IMR-90 (cell line): ENCODE measurements at regions not wholly inside any gene's neighbourhood (a gene's known extent, or its start where the extent isn't known, plus 50 kb on each side); places are given as distances from the start of the nearest gene placed in this dataset.
"Not testable (repeated sequence)": the region's sequence is repeated elsewhere in the genome, so short reads cannot be mapped to it uniquely, and the experiment has no call there.

ENCODE experiments used
- ATAC-seq: fragments of 200-7000 bp; cut with Tn5 transposase; 2 replicates; pipeline ENCODE4 v1.9.1; 2020; ENCODE audit warnings: low read depth, mild to moderate bottlenecking, moderate library complexity
- BruUV-seq: library from RNA; stranded (reverse); fragments of 400-500 nt; replicated peaks from 2 replicates; lab custom pipeline; 2021; lab: Mats Ljungman, UMichigan
- CTCF ChIA-PET: fragments of 300-600 bp; formaldehyde crosslinking; extraction: SDS; loops from one replicate; lab custom pipeline; 2021; ENCODE audit warnings: antibody characterized with exemption; lab: Yijun Ruan, JAX
- POLR2A ChIA-PET: fragments of 300-600 bp; sonication (Branson Sonifier 250); formaldehyde crosslinking; loops from one replicate; lab custom pipeline; 2022; ENCODE audit warnings: antibody characterized with exemption; ENCODE audit not compliant: unreplicated experiment; lab: Charles Lee
- DNase-seq: peaks from one replicate; pipeline ENCODE4 v3.0.0; 2013
- H2AFZ ChIP-seq: replicated peaks from 2 replicates; pipeline ENCODE3; 2013; ENCODE audit warnings: low read length, mild to moderate bottlenecking; ENCODE audit not compliant: poor library complexity
- H2AK5ac ChIP-seq: 2 replicates; pipeline ENCODE4 v1.6.1; 2013; ENCODE audit warnings: low read depth, low read length, inconsistent platforms
- H2AK9ac ChIP-seq: replicated peaks from 2 replicates; pipeline ENCODE3; 2013; ENCODE audit warnings: mild to moderate bottlenecking, low read depth, low read length, moderate library complexity; ENCODE audit not compliant: poor library complexity
- H2BK120ac ChIP-seq: 2 replicates; pipeline ENCODE4 v1.6.1; 2013; ENCODE audit warnings: low read depth, low read length, inconsistent platforms
- H2BK15ac ChIP-seq: 3 replicates; pipeline ENCODE4 v1.6.1; 2013; ENCODE audit warnings: low read depth, low read length, inconsistent platforms
- H2BK20ac ChIP-seq: 2 replicates; pipeline ENCODE4 v1.6.1; 2013; ENCODE audit warnings: low read depth, mild to moderate bottlenecking, inconsistent platforms, low read length, moderate library complexity
- H2BK5ac ChIP-seq: 2 replicates; pipeline ENCODE4 v1.6.1; 2013; ENCODE audit warnings: mild to moderate bottlenecking, low read depth, low read length, inconsistent platforms; ENCODE audit not compliant: poor library complexity, severe bottlenecking
- H3K14ac ChIP-seq: replicated peaks from 2 replicates; pipeline ENCODE4 v1.6.1; 2013; ENCODE audit warnings: low read depth, low read length, inconsistent platforms
- H3K18ac ChIP-seq: 2 replicates; pipeline ENCODE4 v1.6.1; 2013; ENCODE audit warnings: low read depth, low read length, control low read depth
- H3K23ac ChIP-seq: 2 replicates; pipeline ENCODE4 v1.6.1; 2013; ENCODE audit warnings: low read depth, low read length, inconsistent platforms
- H3K27ac ChIP-seq: 2 replicates; pipeline ENCODE4 v1.5.1; 2013; ENCODE audit warnings: mild to moderate bottlenecking, control low read depth, low read length; ENCODE audit not compliant: insufficient read depth
- H3K27me3 ChIP-seq: 2 replicates; pipeline ENCODE4 v1.6.1; 2013; ENCODE audit warnings: low read length; ENCODE audit not compliant: control insufficient read depth, insufficient read depth
- H3K36me3 ChIP-seq: 2 replicates; pipeline ENCODE4 v1.6.1; 2013; ENCODE audit warnings: low read length, mixed read lengths; ENCODE audit not compliant: control insufficient read depth, insufficient read depth
- H3K4ac ChIP-seq: 2 replicates; pipeline ENCODE4 v1.6.1; 2013; ENCODE audit warnings: low read depth, low read length, inconsistent platforms
- H3K4me1 ChIP-seq: 2 replicates; pipeline ENCODE4 v1.6.1; 2013; ENCODE audit warnings: low read length, mixed read lengths; ENCODE audit not compliant: control insufficient read depth, insufficient read depth
- H3K4me2 ChIP-seq: 2 replicates; pipeline ENCODE4 v1.6.1; 2013; ENCODE audit warnings: low read depth, mild to moderate bottlenecking, control low read depth, low read length, moderate library complexity
- H3K4me3 ChIP-seq: 2 replicates; pipeline ENCODE4 v1.5.1; 2013; ENCODE audit warnings: low read depth, mild to moderate bottlenecking, control low read depth, low read length, moderate library complexity; ENCODE audit not compliant: insufficient read depth
- H3K56ac ChIP-seq: 2 replicates; pipeline ENCODE4 v1.6.1; 2013; ENCODE audit warnings: low read length, inconsistent platforms; ENCODE audit not compliant: insufficient read depth; ENCODE audit errors: extremely low read depth
- H3K79me1 ChIP-seq, 2 experiments: 2 replicates each; pipeline ENCODE4 v1.6.1; 2013; ENCODE audit warnings: low read length in 2 of 2, inconsistent platforms in 1 of 2, low read depth in 1 of 2
- H3K9ac ChIP-seq: 2 replicates; pipeline ENCODE4 v1.6.1; 2013; ENCODE audit warnings: low read depth, low read length, control low read depth
- H3K9me1 ChIP-seq: 2 replicates; pipeline ENCODE4 v1.6.1; 2013; ENCODE audit warnings: low read length, inconsistent platforms; ENCODE audit not compliant: insufficient read depth
- H3K9me3 ChIP-seq: 2 replicates; pipeline ENCODE4 v1.6.1; 2013; ENCODE audit warnings: low read length; ENCODE audit not compliant: control insufficient read depth, insufficient read depth
- H4K20me1 ChIP-seq: 2 replicates; pipeline ENCODE4 v1.6.1; 2013; ENCODE audit warnings: low read length, inconsistent platforms; ENCODE audit not compliant: insufficient read depth
- H4K5ac ChIP-seq: 2 replicates; pipeline ENCODE4 v1.6.1; 2013; ENCODE audit warnings: mild to moderate bottlenecking, low read depth, low read length, control low read depth
- H4K8ac ChIP-seq, 2 experiments: 2 replicates each; pipeline ENCODE4 v1.6.1; 2013; ENCODE audit warnings: low read depth in 2 of 2, low read length in 2 of 2, control low read depth in 1 of 2, inconsistent platforms in 1 of 2
- H4K91ac ChIP-seq: 2 replicates; pipeline ENCODE4 v1.6.1; 2013; ENCODE audit warnings: low read depth, low read length, inconsistent platforms; ENCODE audit not compliant: insufficient read depth
- CHD1 ChIP-seq: IDR thresholded peaks from 2 replicates; pipeline ENCODE4 v1.6.1; 2012; ENCODE audit warnings: low read depth, low read length, improper control_type of control experiment
- CTCF ChIP-seq: conservative IDR thresholded peaks from 2 replicates; pipeline ENCODE4 v1.5.1; 2012; ENCODE audit warnings: mild to moderate bottlenecking, low read depth, low read length, improper control_type of control experiment
- FOS ChIP-seq: fragments of 150-350 bp; IDR thresholded peaks from 2 replicates; pipeline ENCODE4 v1.6.1; 2016; ENCODE audit warnings: low read depth, low read length
- MAFK ChIP-seq: IDR thresholded peaks from 2 replicates; pipeline ENCODE4 v1.6.1; 2012; ENCODE audit warnings: low read depth, low read length, improper control_type of control experiment
- NFE2L2 ChIP-seq: fragments of 150-350 bp; IDR thresholded peaks from 2 replicates; pipeline ENCODE4 v1.6.1; 2016; ENCODE audit warnings: low read depth, mild to moderate bottlenecking, low read length
- POLR2A ChIP-seq: IDR thresholded peaks from 2 replicates; pipeline ENCODE4 v1.6.1; 2012; ENCODE audit warnings: mild to moderate bottlenecking, low read depth, low read length
- RAD21 ChIP-seq: IDR thresholded peaks from 2 replicates; pipeline ENCODE4 v1.6.1; 2012; ENCODE audit warnings: low read length, improper control_type of control experiment
- RFX5 ChIP-seq: IDR thresholded peaks from 2 replicates; pipeline ENCODE4 v1.8.0; 2012; ENCODE audit warnings: low read depth, mild to moderate bottlenecking, low read length, moderate library complexity
- WGBS, 2 experiments: methylation state at CpG; one replicate each; pipeline versions ENCODE4 v1.1.5 to v1.1.7; 2013; ENCODE audit warnings: missing lambda C conversion rate in 2 of 2; ENCODE audit not compliant: insufficient read length in 1 of 2; ENCODE audit errors: extremely low coverage in 2 of 2; 5-methylcytosine and 5-hydroxymethylcytosine counted together
- dilution Hi-C: fragments of 300-500 bp; cut with HindIII; formaldehyde crosslinking; loops from one replicate; pipeline ENCODE4 v1.14.3; 2018; ENCODE audit warnings: low sequenced_read_pairs; ENCODE audit not compliant: unreplicated experiment
- in situ Hi-C: fragments of 300-500 bp; cut with MboI; formaldehyde crosslinking; loops from 3 replicates; pipeline ENCODE4 v1.14.3; 2019; ENCODE audit warnings: low sequenced_read_pairs, inconsistent platforms, mixed read lengths
- intact Hi-C: fragments of 100-400 bp; cut with micrococcal nuclease; formaldehyde crosslinking; loops from 2 replicates; pipeline ENCODE4 v1.10.0; 2022

DNA sequence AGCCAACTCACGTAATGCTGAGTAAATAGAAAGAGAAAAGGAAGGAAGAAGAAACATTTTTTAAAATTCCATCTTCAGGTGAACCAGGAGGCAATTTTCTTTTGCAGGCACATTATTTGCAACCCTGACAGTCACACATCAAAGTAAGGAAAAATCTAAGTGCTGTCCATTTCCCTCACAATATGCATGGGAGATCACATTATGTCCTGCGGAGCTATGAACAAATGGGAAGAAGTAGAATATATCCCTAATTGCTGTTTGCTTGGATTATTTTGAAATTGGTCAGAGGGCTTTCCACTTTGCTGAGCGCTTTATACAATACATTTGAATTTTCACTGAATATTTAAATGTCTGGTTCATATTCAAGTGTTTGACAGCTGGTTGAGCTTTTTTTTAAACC lies 133.8 kb upstream of the API5 start:
- H3K4ac ChIP-seq: no peak overlapping the region

GRCh38 chr11:43194459-43194858 lies 117.3 kb upstream of the API5 start:
- H2BK20ac ChIP-seq, H3K4me1 ChIP-seq, intact Hi-C loops, H2AFZ ChIP-seq, H2AK9ac ChIP-seq, H2AK5ac ChIP-seq, H2BK120ac ChIP-seq, H3K4me3 ChIP-seq, H2BK15ac ChIP-seq, ATAC-seq, H3K36me3 ChIP-seq, dilution Hi-C loops, H2BK5ac ChIP-seq, H3K4ac ChIP-seq, H3K27ac ChIP-seq, H4K8ac ChIP-seq, H4K5ac ChIP-seq, H3K9me1 ChIP-seq, H3K4me2 ChIP-seq, in situ Hi-C loops, H3K14ac ChIP-seq, POLR2A ChIA-PET, DNase-seq, H3K79me1 ChIP-seq, BruUV-seq, H3K9ac ChIP-seq, H3K18ac ChIP-seq, H3K9me3 ChIP-seq, H3K27me3 ChIP-seq, H4K91ac ChIP-seq, H3K23ac ChIP-seq, H3K56ac ChIP-seq, CTCF ChIA-PET, H4K20me1 ChIP-seq: not testable (repeated sequence)

More for the DNA sequence above, 133.8 kb upstream of the API5 start:
- H3K14ac ChIP-seq: no peak overlapping the region
- DNase-seq: no peak
- no peaks in the 10 kb centered on the region for H3K9me1 ChIP-seq
- no peaks in the 10 kb centered on the region for H3K27me3 ChIP-seq
- no peak overlapping the region for H3K56ac ChIP-seq
- H4K5ac ChIP-seq: no peak overlapping the region
- H2AK9ac ChIP-seq: no peak overlapping the region
- no peak overlapping the region for H2BK120ac ChIP-seq
- no peaks in the 10 kb centered on the region for H3K4me1 ChIP-seq
- no peak overlapping the region for H2AFZ ChIP-seq
- no peak overlapping the region for H3K27ac ChIP-seq
- no peaks in the 10 kb centered on the region for H3K79me1 ChIP-seq
- TF ChIP-seq FOS: no peak
- no peak for TF ChIP-seq RFX5
- TF ChIP-seq RAD21: no peak
- no peak for TF ChIP-seq CHD1
- TF ChIP-seq NFE2L2: no peak
- TF ChIP-seq CTCF: no peak
- no peak for TF ChIP-seq MAFK
- TF ChIP-seq POLR2A: no peak
- no peak overlapping the region for H3K23ac ChIP-seq
- H3K18ac ChIP-seq: no peak overlapping the region
- CTCF ChIA-PET: no interaction called here
- H4K20me1 ChIP-seq: no peaks in the 10 kb centered on the region
- no peak overlapping the region for H3K4me3 ChIP-seq
- H2AK5ac ChIP-seq: no peak overlapping the region
- H2BK15ac ChIP-seq: no peak overlapping the region
- H3K4me2 ChIP-seq: no peak overlapping the region
- H4K91ac ChIP-seq: no peak overlapping the region
- H3K36me3 ChIP-seq: no peaks in the 10 kb centered on the region
- no peak overlapping the region for H4K8ac ChIP-seq
- dilution Hi-C loops (no loop called here), intact Hi-C loops (no loop called here), in situ Hi-C loops (no loop called here)
- H3K9ac ChIP-seq: no peak overlapping the region
- POLR2A ChIA-PET: no interaction called here
- H2BK5ac ChIP-seq: no peak overlapping the region
- ATAC-seq: no peak
- H3K9me3 ChIP-seq: peaks cover 5% of the 10 kb centered on the region; the same call in 1 of the 2 replicates
- H2BK20ac ChIP-seq: no peak overlapping the region
- no TSS peak for BruUV-seq
- WGBS, 2 experiments: no CpG with 5 or more reads among the region's 3 CpGs
